ENCODE measurements at regions not wholly inside any gene's neighbourhood (a gene's known extent, or its start where the extent isn't known, plus 50 kb on each side); places are given as distances from the start of the nearest gene placed in this dataset.
"Not testable (repeated sequence)": the region's sequence is repeated elsewhere in the genome, so short reads cannot be mapped to it uniquely, and the experiment has no call there.

DNA sequence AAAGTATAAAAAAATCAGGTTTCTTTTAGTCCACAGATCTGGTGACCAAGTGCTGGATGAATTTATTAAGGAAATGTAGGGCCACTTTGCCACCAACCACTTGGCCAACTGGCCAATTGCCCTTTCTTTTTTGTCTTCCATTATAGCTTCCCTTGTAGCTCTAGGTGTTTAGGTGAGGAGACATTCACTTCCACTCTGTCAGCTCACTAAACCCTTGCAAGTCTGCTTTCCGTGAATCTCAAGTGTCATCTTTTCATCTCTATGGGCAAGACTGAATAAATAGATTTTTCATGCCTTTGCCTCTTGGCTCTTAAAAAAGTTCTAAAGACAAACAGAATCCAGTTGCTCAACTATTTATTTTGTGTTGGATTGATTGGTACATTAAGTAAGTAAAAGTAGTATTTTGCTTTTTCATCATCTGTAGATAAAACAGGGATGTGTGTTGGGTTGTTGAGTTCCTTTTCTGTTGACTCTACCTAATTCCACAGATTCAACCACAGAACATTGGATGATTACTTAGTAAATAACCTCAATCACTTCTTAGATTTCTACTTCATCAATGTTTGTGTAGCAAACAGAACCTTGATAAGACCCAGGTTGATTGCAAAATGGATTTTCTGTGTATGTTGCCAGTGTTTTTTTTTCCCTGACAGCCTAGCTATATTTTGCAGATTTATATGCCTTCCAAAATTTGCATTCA lies 68.1 kb upstream of the GRXCR1 start:
- intact Hi-C loops (cut with DNase I): no loop called here
- ATAC-seq (ENCODE audit: poor library complexity): no peak
- DNase-seq: no peak

DNA sequence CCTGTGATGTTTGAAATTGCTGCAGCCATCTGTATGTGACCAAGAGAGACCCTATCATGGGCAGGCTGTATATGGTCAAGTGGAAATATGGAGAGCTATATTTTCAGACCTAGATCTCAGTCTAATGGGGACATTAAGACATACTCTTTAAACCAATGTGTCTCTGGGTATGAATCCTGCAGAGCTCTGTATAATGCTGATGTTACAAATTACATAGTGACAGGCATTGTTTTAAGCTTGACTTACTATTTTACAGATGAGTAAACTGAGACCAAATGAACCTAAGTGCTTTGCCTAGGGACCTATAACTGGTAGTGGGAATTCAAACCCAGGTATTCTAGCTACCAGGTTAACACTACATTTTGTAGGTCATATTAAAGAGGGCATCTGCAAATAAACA lies 71.3 kb upstream of the GRXCR1 start:
- no peak for ATAC-seq (ENCODE audit: poor library complexity)
- no peak for DNase-seq
- intact Hi-C loops (cut with DNase I): no loop called here

DNA sequence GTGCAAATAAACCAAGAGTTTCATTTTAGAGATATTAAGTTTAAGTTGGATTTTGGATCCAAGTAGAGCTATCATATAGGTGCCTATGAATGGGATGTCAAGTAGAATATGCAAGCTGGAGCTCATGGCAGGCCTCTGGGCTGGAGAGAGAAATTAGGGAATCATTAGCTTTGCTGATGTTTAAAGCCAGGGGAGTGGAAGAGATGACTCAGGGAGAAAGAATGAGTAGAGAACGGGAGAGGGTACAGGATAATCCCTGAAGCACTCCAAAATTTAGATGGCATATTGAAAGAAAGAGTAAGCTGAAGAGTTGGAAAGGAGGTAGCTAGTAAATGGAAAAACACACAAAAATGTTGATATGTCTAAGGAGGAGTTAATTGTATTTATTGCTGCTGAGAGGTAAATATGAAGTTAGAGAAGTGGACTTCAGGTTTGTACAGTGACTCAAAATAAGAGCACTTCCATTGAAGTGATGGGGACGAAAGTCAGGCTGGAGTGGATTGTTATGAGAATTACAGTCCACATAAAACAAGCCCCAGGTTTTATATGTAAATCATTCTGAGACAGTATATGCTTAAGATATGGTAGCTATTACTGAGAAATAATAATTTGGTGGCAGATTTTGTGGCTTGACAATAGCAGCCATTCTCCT lies 72.5 kb upstream of the GRXCR1 start:
- intact Hi-C loops (cut with DNase I): no loop called here
- ATAC-seq (ENCODE audit: poor library complexity): no peak
- DNase-seq: no peak

DNA sequence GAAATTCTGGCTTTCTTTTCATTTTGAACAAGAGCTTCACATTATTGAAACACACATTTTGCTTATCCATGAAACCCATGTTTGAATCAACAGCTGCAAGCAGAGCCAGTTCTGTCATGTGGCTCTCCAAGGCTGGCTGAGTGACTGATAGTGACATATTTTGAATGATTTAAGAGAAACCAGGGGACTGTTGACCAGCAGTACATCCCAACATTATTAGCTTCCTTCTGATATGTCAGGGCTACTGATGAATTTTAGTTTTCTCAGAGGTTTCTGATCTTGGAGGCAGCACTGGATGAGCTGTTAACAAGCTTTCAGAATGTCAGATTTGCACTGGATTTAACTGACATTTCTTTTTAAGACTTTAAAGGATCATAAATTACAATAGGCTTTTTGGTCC lies 74.6 kb upstream of the GRXCR1 start:
- no peak for ATAC-seq (ENCODE audit: poor library complexity)
- no peak for DNase-seq
- intact Hi-C loops (cut with DNase I): no loop called here

GRCh38 chr4:42816880-42817400 lies 75.6 kb upstream of the GRXCR1 start:
- no peak for ATAC-seq (ENCODE audit: poor library complexity)

DNA sequence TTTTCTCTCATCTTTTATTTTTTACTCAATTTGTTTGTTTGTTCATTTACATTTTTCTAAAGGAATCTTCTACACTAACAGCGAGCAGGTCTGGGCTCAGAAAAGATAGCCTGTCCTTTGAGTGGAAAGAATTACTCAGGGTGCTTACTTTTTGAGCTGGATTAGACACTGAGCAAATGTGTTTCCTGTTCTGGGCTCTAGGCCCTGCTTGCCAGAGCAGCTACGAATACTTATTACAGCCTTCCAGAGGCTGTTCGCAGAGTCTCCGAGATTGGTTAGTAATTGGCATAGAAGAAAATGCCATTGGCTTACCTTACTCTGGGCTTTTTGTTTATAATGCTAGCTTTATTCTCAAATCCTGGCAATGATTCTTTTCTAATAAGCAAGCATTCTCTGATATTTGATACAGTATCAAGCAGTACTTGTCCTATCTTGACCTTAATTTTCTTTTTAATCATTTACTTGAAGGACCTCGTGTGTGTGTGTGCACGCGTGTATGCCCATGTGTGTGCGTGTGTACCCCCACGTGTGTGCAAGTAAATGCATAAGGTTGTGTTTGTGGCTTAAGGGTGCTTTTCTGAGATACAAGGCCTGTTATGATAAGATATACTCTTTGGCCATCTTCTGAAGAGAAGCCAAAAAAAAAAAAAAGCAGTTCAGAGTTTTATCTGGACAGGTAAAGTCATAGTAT lies 76.2 kb upstream of the GRXCR1 start:
- DNase-seq (no peak), ATAC-seq (ENCODE audit: poor library complexity) (no peak)
- intact Hi-C loops (cut with DNase I): no loop called here

More at GRCh38 chr4:42816880-42817400, 75.6 kb upstream of the GRXCR1 start:
- intact Hi-C loops (cut with DNase I): no loop called here
- DNase-seq: no peak

DNA sequence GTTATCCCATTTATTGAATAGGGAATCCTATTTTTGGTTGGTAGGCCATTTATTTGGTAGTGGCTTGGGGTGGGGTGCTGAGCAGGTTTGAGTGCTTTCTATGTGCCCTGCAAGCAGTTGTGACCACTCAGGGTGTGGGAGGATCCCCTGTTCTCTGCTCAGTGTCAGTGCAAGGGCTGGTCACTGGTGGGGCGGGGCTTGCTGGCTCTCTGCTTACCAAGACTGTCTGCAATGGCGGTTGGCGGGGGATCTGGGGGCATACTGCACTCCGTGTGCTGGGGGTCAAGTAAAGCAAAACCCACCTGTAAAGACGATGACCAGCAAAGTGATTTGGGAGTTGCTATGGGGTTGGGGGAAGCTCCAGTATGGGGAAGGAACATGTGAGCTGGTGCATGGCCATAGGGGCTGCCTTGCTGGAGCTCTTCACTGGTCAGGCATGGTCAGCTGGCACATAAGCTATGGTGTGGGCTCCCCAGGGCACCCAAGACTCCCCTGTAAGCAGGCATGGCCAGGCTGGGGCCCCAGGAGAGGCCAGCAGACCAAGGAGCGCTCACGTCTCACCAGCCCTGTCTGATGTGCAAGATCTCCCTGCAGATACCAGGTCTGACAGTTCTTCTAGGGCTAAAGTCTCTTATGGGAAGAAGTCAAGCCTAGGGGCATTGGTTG lies 83.0 kb upstream of the GRXCR1 start:
- DNase-seq (no peak), ATAC-seq (ENCODE audit: poor library complexity) (no peak)
- intact Hi-C loops (cut with DNase I): no loop called here

- ATAC-seq (ENCODE audit: poor library complexity): no peak
- intact Hi-C loops (cut with DNase I): no loop called here
- DNase-seq: no peak
These were observed 86.1 kb upstream of the GRXCR1 start for GRCh38 chr4:42806303-42806835.

- DNase-seq (no peak), ATAC-seq (ENCODE audit: poor library complexity) (no peak)
- intact Hi-C loops (cut with DNase I): no loop called here
These were observed 103.4 kb upstream of the GRXCR1 start for GRCh38 chr4:42789041-42789567.

DNA sequence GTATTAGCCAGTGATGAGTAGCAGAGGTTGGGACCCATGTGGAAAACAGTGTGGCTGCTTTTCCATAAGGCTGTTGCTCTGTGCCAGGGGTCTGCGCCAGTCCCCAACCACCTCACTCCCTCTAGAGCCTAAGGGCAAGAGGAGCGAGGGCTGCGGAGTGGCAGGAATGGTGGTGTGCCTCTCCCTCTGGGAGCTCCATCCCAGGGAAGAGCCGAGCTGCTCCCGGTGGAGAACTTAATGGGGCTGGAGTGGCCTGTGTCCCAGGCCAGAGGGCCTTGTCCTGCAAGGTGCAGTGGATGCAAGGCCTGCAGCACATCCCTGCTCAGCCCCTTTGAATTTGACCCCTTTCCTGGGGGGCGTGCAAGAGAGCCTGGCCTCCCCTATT lies 105.4 kb upstream of the GRXCR1 start:
- no peak for DNase-seq
- intact Hi-C loops (cut with DNase I): no loop called here
- no peak for ATAC-seq (ENCODE audit: poor library complexity)

DNA sequence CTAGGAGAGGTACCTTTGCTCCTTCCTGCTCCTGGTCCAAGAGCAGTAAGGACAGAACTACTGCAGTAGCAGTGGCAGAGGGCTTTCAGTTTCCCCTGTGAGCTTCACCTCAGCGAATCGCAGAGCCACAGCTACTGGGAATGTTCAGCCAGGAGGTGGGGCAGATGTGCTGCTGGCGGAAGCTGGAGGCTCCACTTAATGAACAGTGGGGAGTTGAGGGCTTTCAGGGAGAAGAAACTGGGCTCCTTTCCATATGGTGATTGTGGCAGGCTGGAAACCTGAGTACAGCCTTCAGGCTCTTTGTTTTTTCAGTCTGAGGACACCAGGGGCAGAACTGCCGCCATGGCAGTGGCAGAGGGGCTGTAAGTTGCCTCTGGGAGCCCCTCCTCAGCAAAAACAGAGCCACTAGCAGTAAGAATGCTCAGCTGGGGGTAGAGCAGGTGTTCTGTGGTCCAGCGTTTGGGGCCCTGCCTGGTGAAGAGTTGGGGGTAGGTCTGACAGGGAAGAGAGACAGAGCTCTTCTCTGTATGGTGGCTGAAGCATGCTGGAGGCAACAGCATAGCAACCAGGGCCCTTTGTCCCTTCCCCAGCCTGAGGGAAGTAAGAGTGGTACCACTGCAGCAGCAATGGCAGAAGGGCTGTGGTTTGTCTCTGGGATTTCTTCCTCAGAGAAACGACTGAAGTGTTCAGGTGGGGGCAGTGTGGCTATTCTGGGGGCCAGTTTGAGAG lies 106.0 kb upstream of the GRXCR1 start:
- intact Hi-C loops (cut with DNase I): no loop called here
- no peak for DNase-seq
- ATAC-seq (ENCODE audit: poor library complexity): peak; percentile 39

DNA sequence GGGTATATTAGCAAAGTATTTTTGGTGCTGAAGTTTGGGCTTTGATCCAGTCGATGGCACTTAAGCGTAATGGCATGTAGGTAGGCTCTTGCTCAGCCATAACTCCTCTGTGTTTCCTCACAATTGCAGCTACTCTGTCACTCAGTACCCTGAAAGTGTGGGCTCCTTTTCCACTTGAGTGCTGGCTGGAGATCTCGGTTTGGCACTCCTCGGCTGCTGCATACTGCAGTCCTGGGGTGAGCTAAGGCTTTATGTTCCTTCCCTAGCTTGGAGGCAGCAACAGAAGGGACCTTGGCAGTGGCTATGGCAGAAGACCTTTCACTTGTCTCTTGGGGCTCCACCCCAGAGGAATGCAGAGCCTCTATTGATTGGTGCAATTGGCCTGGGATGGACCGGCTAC lies 106.7 kb upstream of the GRXCR1 start:
- intact Hi-C loops (cut with DNase I): no loop called here

GRCh38 chr4:42781315-42781714 lies 111.2 kb upstream of the GRXCR1 start:
- DNase-seq (no peak), ATAC-seq (ENCODE audit: poor library complexity) (no peak)
- intact Hi-C loops (cut with DNase I): no loop called here

More for the DNA sequence above, 106.7 kb upstream of the GRXCR1 start:
- ATAC-seq (ENCODE audit: poor library complexity) (no peak), DNase-seq (no peak)

GRCh38 chr4:42778349-42778748 lies 114.2 kb upstream of the GRXCR1 start:
- intact Hi-C loops (cut with DNase I): no loop called here
- ATAC-seq (ENCODE audit: poor library complexity) (no peak), DNase-seq (no peak)

GRCh38 chr4:42768125-42768748 lies 111.3 kb upstream of the ATP8A1 start:
- DNase-seq (no peak), ATAC-seq (ENCODE audit: poor library complexity) (no peak)
- intact Hi-C loops (cut with DNase I): no loop called here

- intact Hi-C loops (cut with DNase I): no loop called here
- DNase-seq (no peak), ATAC-seq (ENCODE audit: poor library complexity) (no peak)
These were observed 110.8 kb upstream of the ATP8A1 start for GRCh38 chr4:42767669-42768068.

DNA sequence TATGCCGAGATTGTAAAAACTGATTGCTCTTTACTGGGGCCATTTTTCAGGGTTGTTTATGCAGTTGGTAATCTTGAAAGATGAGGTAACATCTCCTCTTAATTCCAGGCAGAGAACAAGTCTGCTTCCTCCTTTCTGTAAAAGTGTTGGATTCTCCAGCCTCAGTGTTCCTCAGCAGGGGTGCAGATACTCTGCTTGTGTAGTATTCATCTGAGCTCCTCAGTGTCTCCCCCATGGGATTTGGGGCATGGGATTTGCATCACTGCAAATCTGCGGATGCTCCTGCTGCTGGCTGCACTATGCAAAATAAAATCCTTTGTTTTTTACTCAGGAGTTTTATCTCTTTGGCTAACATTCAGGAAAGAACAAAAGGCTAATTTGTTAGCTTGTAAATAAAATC lies 104.9 kb upstream of the ATP8A1 start:
- ATAC-seq (ENCODE audit: poor library complexity) (no peak), DNase-seq (no peak)
- intact Hi-C loops (cut with DNase I): no loop called here

GRCh38 chr4:42754965-42755364 lies 98.1 kb upstream of the ATP8A1 start:
- intact Hi-C loops (cut with DNase I); ATAC-seq (ENCODE audit: poor library complexity); DNase-seq: not testable (repeated sequence)

Measured in Right ventricle myocardium superior (tissue), 1 donor.